CD4-positive, alpha-beta T cell (primary cell): ENCODE measurements at regions not wholly inside any gene's neighbourhood (a gene's known extent, or its start where the extent isn't known, plus 50 kb on each side); places are given as distances from the start of the nearest gene placed in this dataset.

Experiments
- ATAC-seq: fragments of 200-7000 bp; cut with Tn5 transposase; one replicate; pipeline ENCODE4 v1.10.0; 2022; ENCODE audit warnings: mild to moderate bottlenecking; ENCODE audit not compliant: poor library complexity
- CTCF ChIA-PET: fragments of 350-600 bp; sonication (Branson Sonifier 250); formaldehyde crosslinking; loops from one replicate; lab custom pipeline; 2021; ENCODE audit warnings: antibody characterized with exemption, inconsistent platforms; lab: Charles Lee
- POLR2A ChIA-PET: fragments of 350-600 bp; sonication (Branson Sonifier 250); formaldehyde crosslinking; loops from one replicate; lab custom pipeline; 2021; ENCODE audit warnings: antibody characterized with exemption, inconsistent platforms; lab: Charles Lee
- DNase-seq, 14 experiments: peaks; one replicate each; pipeline ENCODE4 v3.0.0-alpha.2; 2013 to 2020; ENCODE audit warnings: mixed read lengths in 2 of 14
- H3K27ac ChIP-seq, 2 donors: one replicate each; pipeline versions ENCODE4 v1.5.1 to v1.7.0; 2013; ENCODE audit warnings: low read length in 2 of 2, low read depth in 1 of 2, mild to moderate bottlenecking in 1 of 2
- H3K27me3 ChIP-seq, 2 experiments: 1 replicate in 1 of 2; 2 replicates in 1 of 2; pipeline versions ENCODE4 v1.6.1 to v1.7.0; 2013; ENCODE audit warnings: low read length in 2 of 2, control low read depth in 1 of 2, mild to moderate bottlenecking in 1 of 2, moderate library complexity in 1 of 2; ENCODE audit not compliant: insufficient read depth in 2 of 2, control insufficient read depth in 1 of 2
- H3K36me3 ChIP-seq: one replicate; pipeline ENCODE4 v1.6.1; 2013; ENCODE audit warnings: low read length, control low read depth; ENCODE audit not compliant: insufficient read depth
- H3K4me1 ChIP-seq: one replicate; pipeline ENCODE4 v1.6.1; 2013; ENCODE audit warnings: low read length, control low read depth; ENCODE audit not compliant: insufficient read depth
- H3K4me3 ChIP-seq: one replicate; pipeline ENCODE4 v1.5.1; 2013; ENCODE audit warnings: mild to moderate bottlenecking, low read length, moderate library complexity
- H3K9me3 ChIP-seq, 2 experiments: 1 replicate in 1 of 2; 2 replicates in 1 of 2; pipeline versions ENCODE4 v1.6.1 to v1.7.0; 2013; ENCODE audit warnings: low read length in 2 of 2, mild to moderate bottlenecking in 2 of 2, control low read depth in 1 of 2, moderate library complexity in 1 of 2; ENCODE audit not compliant: control insufficient read depth in 1 of 2, insufficient read depth in 1 of 2
- H3K27ac Mint-ChIP-seq: one replicate; pipeline ENCODE4 v1.8.0; 2020; ENCODE audit warnings: mixed read lengths
- H3K27me3 Mint-ChIP-seq: one replicate; pipeline ENCODE4 v1.8.0; 2021; ENCODE audit warnings: mixed read lengths
- H3K36me3 Mint-ChIP-seq: one replicate; pipeline ENCODE4 v1.8.0; 2021; ENCODE audit warnings: low read depth, mixed read lengths
- H3K4me1 Mint-ChIP-seq: one replicate; pipeline ENCODE4 v1.8.0; 2021; ENCODE audit warnings: low read depth, mixed read lengths
- H3K4me3 Mint-ChIP-seq: one replicate; pipeline ENCODE4 v1.8.0; 2020; ENCODE audit warnings: mild to moderate bottlenecking, mixed read lengths
- H3K9me3 Mint-ChIP-seq: one replicate; pipeline ENCODE4 v1.8.0; 2020; ENCODE audit warnings: mixed read lengths
- intact Hi-C, 2 experiments: fragments of 100-400 bp; cut with DNase I in 1 of 2; cut with micrococcal nuclease in 1 of 2; formaldehyde crosslinking; loops; one replicate each; pipeline versions ENCODE4 v1.15.1 to v1.9.0; 2023 to 2025; cut with DNase I, micrococcal nuclease
- TF ChIP-seq, protein P1 (sequence below): fragments of 200-600 bp; IDR thresholded peaks from one replicate; pipeline ENCODE4 v1.8.0; 2022; ENCODE audit warnings: antibody characterized with exemption, mild to moderate bottlenecking

DNA sequence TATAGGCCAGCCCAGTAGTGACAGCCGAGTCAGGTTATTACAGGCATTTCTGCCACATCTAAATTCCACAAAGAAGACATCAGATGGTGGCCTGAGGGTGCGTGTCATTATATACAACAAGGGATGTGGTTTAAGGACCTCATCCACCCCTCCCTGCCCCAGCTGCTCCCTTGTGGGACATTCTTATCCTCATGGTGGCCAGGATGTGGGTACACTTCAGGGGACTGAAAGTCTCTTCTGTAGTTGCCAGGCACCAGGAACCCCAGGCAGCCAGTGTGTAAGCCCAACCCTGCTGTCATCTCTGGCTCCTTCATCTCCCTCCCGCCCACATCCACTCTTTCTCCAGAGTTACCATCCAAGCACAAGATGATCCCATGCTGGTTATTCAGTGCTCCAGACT is 224.9 kb upstream of the TOPAZ1 start:
- intact Hi-C loops = no loop called here
- ATAC-seq = no peak
- H3K9me3 Mint-ChIP-seq = no peaks in the 10 kb centered on the region
- DNase-seq = no peak
- H3K9me3 ChIP-seq = no peaks in the 10 kb centered on the region
- no peaks in the 10 kb centered on the region for H3K4me1 Mint-ChIP-seq
- POLR2A ChIA-PET = no interaction called here
- no peak overlapping the region for H3K27ac Mint-ChIP-seq
- TF ChIP-seq, protein P1, sequence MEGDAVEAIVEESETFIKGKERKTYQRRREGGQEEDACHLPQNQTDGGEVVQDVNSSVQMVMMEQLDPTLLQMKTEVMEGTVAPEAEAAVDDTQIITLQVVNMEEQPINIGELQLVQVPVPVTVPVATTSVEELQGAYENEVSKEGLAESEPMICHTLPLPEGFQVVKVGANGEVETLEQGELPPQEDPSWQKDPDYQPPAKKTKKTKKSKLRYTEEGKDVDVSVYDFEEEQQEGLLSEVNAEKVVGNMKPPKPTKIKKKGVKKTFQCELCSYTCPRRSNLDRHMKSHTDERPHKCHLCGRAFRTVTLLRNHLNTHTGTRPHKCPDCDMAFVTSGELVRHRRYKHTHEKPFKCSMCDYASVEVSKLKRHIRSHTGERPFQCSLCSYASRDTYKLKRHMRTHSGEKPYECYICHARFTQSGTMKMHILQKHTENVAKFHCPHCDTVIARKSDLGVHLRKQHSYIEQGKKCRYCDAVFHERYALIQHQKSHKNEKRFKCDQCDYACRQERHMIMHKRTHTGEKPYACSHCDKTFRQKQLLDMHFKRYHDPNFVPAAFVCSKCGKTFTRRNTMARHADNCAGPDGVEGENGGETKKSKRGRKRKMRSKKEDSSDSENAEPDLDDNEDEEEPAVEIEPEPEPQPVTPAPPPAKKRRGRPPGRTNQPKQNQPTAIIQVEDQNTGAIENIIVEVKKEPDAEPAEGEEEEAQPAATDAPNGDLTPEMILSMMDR = no peak
- CTCF ChIA-PET = no interaction called here
- no peak overlapping the region for H3K27ac ChIP-seq
- H3K4me3 ChIP-seq = no peak overlapping the region
- H3K27me3 ChIP-seq = peaks cover 18 to 25% of the 10 kb centered on the region in 2 experiments
- H3K4me3 Mint-ChIP-seq = no peak overlapping the region
- peaks cover 55% of the 10 kb centered on the region for H3K27me3 Mint-ChIP-seq
- no peaks in the 10 kb centered on the region for H3K36me3 Mint-ChIP-seq
- H3K4me1 ChIP-seq = peaks cover 2% of the 10 kb centered on the region
- H3K36me3 ChIP-seq = no peaks in the 10 kb centered on the region

DNA sequence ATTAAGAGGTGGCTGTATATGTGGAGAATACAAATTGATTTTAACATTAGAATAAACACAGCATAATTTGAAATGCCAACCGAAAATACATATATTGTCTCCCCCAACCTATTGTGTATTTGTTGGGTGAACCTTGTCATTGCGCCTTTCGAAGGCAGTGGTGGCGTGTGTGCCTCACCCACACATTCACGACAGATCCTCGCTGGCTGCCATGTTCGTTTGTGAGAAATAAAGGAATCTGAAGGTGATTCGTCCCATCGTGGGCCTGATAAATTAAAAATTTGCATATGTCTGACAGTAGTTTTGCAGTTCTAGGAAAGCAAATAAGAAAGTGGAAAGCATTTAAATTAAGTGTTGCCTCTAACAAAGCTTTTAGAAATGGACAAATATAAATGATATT is 222.8 kb upstream of the TOPAZ1 start:
- intact Hi-C loops = no loop called here
- peaks cover 8% of the 10 kb centered on the region for H3K4me1 ChIP-seq
- H3K27ac Mint-ChIP-seq = no peak overlapping the region
- H3K27me3 ChIP-seq = peaks cover 20 to 29% of the 10 kb centered on the region in 2 experiments
- CTCF ChIA-PET = no interaction called here
- H3K9me3 ChIP-seq = no peaks in the 10 kb centered on the region
- no peaks in the 10 kb centered on the region for H3K36me3 ChIP-seq
- H3K36me3 Mint-ChIP-seq = no peaks in the 10 kb centered on the region
- H3K27me3 Mint-ChIP-seq = peaks cover 56% of the 10 kb centered on the region
- peaks cover 4% of the 10 kb centered on the region for H3K4me1 Mint-ChIP-seq
- POLR2A ChIA-PET = no interaction called here
- TF ChIP-seq, protein P1 = no peak
- H3K4me3 ChIP-seq = no peak overlapping the region
- no peaks in the 10 kb centered on the region for H3K9me3 Mint-ChIP-seq
- ATAC-seq (no peak), DNase-seq (no peak)
- H3K27ac ChIP-seq = no peak overlapping the region
- H3K4me3 Mint-ChIP-seq = no peak overlapping the region

DNA sequence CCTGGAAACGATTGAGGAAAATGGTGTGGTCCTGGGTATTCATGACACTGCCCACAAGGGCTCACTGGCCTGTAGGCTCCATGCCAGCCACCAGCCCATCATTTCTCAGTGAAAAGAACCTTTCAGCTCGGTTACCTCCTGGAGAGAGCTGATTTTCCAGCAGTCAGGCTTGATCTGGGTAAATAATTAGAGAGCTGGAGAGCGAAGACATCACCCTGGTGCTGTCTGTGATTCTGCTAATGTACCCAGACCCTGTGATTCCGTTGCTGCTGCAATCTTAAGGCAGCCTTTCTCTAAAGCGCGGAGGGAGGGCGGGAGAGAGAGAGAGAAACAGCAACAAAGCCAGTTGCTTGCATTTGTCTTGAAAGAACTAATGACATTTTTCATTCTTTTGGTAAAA is 221.9 kb upstream of the TOPAZ1 start:
- H3K9me3 ChIP-seq = no peaks in the 10 kb centered on the region
- peaks cover 8% of the 10 kb centered on the region for H3K4me1 ChIP-seq
- DNase-seq = no peak
- H3K36me3 Mint-ChIP-seq = no peaks in the 10 kb centered on the region
- ChIA-PET POLR2A (no interaction called here), CTCF (no interaction called here)
- H3K27me3 Mint-ChIP-seq = peaks cover 62% of the 10 kb centered on the region
- no peaks in the 10 kb centered on the region for H3K9me3 Mint-ChIP-seq
- H3K4me3 Mint-ChIP-seq = no peak overlapping the region
- intact Hi-C loops = no loop called here
- H3K27me3 ChIP-seq = peaks cover 25 to 29% of the 10 kb centered on the region in 2 experiments
- H3K36me3 ChIP-seq = no peaks in the 10 kb centered on the region
- H3K27ac Mint-ChIP-seq = no peak overlapping the region
- peaks cover 4% of the 10 kb centered on the region for H3K4me1 Mint-ChIP-seq
- ATAC-seq = no peak
- TF ChIP-seq, protein P1 = no peak
- H3K4me3 ChIP-seq = no peak overlapping the region
- H3K27ac ChIP-seq = no peak overlapping the region
